ENCODE measurements at regions not wholly inside any gene's neighbourhood (a gene's known extent, or its start where the extent isn't known, plus 50 kb on each side); places are given as distances from the start of the nearest gene placed in this dataset.

DNA sequence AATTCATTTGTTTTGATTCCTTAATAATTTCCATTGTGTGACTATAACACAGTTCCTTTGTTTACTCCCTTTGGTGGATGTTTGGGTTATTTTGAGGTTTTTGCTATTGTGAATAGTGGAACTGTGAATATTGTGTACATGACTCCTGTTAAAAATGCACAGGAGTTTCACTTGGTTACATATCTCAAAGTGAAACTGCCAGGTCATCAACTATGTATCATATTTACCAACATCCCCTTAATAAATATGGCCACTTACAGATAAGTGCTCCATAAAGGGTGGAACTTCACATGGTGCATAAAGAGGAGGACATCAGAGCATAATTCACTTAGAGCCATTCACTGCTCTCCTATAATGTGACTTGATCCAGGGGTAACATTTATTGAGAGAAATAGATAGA, 328.9 kb downstream of the SEC23A start:
- no peak for DNase-seq

DNA sequence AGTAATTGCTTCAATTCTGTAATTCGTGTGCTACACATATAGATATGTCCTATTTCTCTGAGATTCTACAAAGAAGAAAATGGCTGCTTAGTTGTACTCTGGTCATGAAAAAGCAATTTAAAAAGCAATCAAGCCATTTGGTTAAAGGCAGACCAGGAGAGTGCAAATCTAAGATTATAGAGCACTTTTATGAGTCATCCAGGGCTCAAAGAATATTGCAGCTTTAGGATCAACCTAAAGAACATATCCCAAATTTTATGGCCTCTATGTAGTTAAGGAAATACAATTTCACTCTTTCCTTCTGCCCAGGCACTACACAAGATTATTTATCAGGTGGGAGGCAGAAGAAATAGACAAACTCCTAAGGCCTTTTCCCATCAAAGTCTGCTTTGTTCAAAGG, 332.8 kb downstream of the SEC23A start:
- DNase-seq = no peak

GRCh38 chr14:38762845-38763244, 340.2 kb downstream of the SEC23A start:
- no peak for DNase-seq

DNA sequence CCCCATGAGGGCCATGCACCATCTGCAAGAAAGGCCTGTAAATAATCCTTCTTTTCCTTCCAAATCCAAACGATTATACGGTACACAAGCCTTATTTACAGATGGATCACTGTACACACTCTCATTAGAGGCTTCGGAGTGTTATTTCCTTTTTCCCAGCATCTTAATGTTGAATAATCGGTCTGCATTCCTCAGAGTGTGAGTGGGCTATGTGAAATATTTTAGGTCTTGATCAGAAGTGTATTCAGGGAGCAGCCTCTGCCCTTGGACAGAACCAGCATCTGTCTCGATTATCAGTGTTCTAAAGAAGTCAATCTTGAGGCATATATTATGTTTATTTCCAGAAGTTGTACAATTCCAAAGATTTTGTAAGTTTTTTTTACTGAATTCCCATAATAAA, 340.6 kb downstream of the SEC23A start:
- DNase-seq = no peak

DNA sequence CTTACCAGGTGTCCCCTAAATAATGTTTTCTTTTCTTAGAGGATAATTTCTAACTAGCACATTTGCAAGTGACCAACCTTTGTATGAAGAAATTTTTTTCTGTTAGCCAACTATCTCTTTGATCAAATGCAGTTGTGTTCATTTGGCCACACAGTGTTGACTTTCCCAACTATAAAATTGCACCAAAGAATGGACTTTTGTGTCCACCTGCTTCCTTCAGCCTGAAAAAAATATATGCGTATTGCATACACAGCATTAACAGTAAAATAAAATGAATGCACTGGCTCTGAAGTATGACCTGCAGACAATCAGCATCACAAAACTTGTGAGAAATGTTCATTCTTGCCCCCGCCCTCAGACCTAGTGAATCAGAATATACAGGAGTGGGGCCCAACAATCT, 342.0 kb downstream of the SEC23A start:
- DNase-seq = no peak

- no peak for DNase-seq
Observed at GRCh38 chr14:38758661-38759060, 344.4 kb downstream of the SEC23A start.

DNA sequence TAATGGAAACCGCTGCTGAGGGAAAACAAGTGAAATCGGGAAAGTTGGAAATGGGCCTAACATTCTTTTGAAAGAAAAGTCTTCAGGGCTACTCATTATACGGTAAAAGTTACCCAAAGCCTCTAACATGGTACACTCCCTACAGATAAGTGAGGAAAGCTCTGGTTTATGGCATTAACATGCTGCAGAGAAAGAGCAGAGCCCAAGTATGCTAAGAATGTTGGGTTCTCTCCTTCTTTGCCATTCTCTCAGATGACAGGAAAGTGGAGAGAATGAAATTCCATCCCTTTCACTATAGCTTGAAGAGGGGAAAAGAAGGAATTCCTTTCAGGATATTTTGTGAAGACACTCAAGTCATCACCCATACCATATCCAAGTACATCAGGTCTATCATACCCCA, 348.0 kb downstream of the SEC23A start:
- DNase-seq = no peak

DNA sequence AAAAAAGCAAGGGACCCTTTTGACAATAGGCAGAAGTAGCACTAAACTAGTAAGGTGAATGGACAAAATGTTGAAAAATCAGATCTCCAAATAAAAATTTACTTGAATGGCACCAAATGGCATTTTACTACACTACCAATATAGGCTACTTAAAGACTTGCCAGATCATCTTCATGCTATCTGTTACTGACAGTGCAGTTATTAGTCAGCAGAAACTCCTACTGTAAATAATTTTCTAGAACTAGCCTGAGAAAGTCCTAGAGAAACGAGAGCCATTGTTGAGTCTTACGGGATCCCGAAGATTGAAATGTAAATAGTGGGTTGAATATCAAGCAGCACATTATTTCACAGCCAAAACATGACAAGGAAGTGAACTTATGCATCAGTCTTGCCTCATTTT, 350.3 kb downstream of the SEC23A start:
- DNase-seq = no peak

GRCh38 chr14:38752341-38752740, 350.7 kb downstream of the SEC23A start:
- no peak for DNase-seq

DNA sequence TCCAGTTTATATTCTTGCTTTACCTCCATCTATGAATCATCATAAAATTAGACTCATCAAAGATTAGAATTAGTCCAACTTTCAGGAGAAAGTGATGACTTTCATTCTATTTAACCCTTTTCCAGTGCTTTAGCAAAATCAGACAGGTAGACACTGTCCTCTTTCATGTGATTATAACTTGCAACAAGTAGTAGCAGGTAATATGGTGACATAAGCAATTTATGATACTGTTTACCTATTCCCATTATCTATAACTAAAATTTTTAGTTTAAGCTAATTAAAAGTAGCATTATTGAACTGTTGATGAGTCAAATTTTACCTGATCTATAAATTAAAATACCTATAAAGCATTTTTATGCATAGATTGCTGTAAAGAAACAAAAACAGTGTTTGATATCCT, 351.6 kb downstream of the SEC23A start:
- DNase-seq = no peak

GRCh38 chr14:38749936-38750335, 353.1 kb downstream of the SEC23A start:
- no peak for DNase-seq

DNA sequence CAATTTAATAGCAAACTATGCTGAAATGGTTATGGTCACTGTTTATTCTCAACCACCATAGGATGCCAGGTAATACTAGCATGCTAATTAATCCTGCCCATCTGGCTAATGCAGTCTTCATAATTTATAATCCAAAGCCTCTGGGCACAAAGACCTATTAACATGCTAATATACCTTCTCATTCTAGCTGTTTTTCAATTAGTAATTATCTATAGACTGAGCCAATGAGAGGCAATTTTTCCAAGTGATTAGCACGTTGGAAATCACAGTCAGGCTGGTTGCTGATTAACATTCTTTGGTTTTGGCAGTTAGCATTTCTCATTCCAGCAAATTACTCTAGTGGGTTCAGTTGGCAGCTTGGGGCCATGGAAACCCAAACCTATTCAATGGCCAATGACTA, 357.2 kb downstream of the SEC23A start:
- DNase-seq = no peak

- no peak for DNase-seq
Observed at GRCh38 chr14:38743966-38744584, 359.0 kb downstream of the SEC23A start.

- peak in 1 of 2 donors; percentile 12 for DNase-seq
Observed at GRCh38 chr14:38737686-38738407, 365.2 kb downstream of the SEC23A start.

- no peak for DNase-seq
Observed at GRCh38 chr14:38735005-38735404, 368.0 kb downstream of the SEC23A start.

- no peak for DNase-seq
Observed at GRCh38 chr14:38731962-38732361, 371.1 kb downstream of the SEC23A start.

GRCh38 chr14:38730420-38730819, 372.6 kb downstream of the SEC23A start:
- DNase-seq = no peak

DNA sequence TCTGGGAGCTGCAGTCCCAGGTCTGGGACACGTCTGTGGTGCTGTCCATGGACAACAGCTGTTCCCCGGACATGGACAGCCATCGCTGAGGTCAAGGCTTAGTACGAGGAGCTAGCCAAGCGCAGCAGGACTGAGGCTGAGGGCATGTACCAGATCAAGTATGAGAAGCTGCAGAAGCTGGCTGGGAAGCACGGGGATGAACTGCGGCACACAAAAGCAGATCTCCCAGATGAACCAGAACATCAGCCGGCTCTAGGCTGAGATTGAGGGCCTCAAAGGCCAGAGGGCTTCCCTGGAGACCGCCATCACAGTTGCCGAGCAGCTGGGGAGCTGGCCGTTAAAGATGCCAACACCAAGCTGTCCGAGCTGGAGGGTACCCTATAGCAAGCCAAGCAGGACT, 375.3 kb downstream of the SEC23A start:
- no peak for DNase-seq

- DNase-seq = no peak
Observed at GRCh38 chr14:38724621-38725020, 378.4 kb downstream of the SEC23A start.

- no peak for DNase-seq
Observed at GRCh38 chr14:38723959-38724358, 379.1 kb downstream of the SEC23A start.

DNA sequence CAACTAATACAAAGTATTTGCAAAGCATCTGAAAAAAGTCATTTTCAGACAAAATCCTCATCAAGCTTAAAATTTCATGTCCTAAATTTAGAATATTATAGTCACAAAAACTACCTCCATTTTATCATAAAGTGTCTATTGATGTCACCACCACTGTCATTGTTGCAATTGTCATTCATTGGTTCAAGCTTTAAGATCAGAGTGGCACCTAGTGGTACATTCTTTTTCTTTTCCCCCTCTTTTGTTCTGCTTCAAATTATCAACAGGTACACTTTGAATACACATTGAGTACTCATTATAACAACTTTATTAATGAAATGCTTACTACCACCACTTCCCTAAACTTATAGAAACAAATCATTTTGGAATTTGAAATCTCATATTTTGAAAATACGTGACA, 379.8 kb downstream of the SEC23A start:
- no peak for DNase-seq

- peak; percentile 24 to 54 for DNase-seq
Observed at GRCh38 chr14:38721822-38722431, 381.1 kb downstream of the SEC23A start.

DNA sequence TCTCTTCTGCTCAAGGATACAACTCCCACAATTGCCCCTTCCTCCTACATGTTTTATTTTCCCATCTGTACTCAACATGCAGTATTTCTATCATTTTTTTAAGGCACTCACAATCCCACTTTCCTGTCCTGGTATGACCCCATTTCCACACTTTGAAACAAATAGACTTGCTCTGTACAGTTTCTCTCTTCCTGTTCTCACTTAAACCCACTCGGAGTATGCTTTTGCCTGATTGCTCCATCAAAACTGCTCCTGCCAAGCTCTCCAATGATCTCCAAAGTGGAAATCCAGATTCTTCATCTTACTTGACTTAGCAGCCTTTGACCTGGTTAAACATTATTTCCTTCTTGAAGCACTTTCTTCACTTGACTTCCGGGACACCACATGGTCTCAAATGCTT, 384.5 kb downstream of the SEC23A start:
- no peak for DNase-seq
